Thoracic aorta (tissue), 2 donors: ENCODE measurements at regions not wholly inside any gene's neighbourhood (a gene's known extent, or its start where the extent isn't known, plus 50 kb on each side); places are given as distances from the start of the nearest gene placed in this dataset.

Source experiments
- ATAC-seq: fragments of 150-250 bp; one replicate; pipeline ENCODE4 v1.8.0; 2017; ENCODE audit warnings: low read depth; ENCODE audit not compliant: insufficient number of reproducible peaks, low FRiP score
- DNase-seq: peaks from one replicate; pipeline ENCODE4 v3.0.0-alpha.2; 2020; ENCODE audit warnings: low spot score
- H3K27ac ChIP-seq, 2 donors: fragments of 200-600 bp; sonication (generic); 1 replicate in 1 of 2; 2 replicates in 1 of 2; pipeline ENCODE4 v1.5.1; 2016; ENCODE audit warnings: mild to moderate bottlenecking in 2 of 2, moderate library complexity in 2 of 2
- H3K27me3 ChIP-seq: fragments of 200-600 bp; sonication (generic); replicated peaks from 2 replicates; pipeline ENCODE4 v1.6.0; 2016; ENCODE audit warnings: mild to moderate bottlenecking; ENCODE audit not compliant: insufficient read depth
- H3K36me3 ChIP-seq: fragments of 200-600 bp; sonication (generic); one replicate; pipeline ENCODE4 v1.5.1; 2016
- H3K4me1 ChIP-seq, 2 donors: fragments of 200-600 bp; sonication (generic); 1 replicate in 1 of 2; 2 replicates in 1 of 2; pipeline versions ENCODE4 v1.5.1 to v1.6.0; 2016; ENCODE audit warnings: low read depth in 2 of 2, mild to moderate bottlenecking in 1 of 2; ENCODE audit not compliant: control insufficient read depth in 1 of 2
- H3K4me3 ChIP-seq: fragments of 200-600 bp; sonication (generic); 2 replicates; pipeline ENCODE4 v1.5.1; 2016; ENCODE audit warnings: mild to moderate bottlenecking
- H3K9me3 ChIP-seq: fragments of 200-600 bp; sonication (generic); 2 replicates; pipeline ENCODE4 v1.5.1; 2016
- CTCF ChIP-seq: fragments of 200-600 bp; sonication (generic); IDR thresholded peaks from one replicate; pipeline ENCODE4 v1.5.1; 2019; ENCODE audit warnings: antibody characterized with exemption

- no peaks in the 10 kb centered on the region for H3K4me1 ChIP-seq
- H3K27me3 ChIP-seq = no peaks in the 10 kb centered on the region
- no peak overlapping the region for H3K27ac ChIP-seq
- H3K36me3 ChIP-seq = no peaks in the 10 kb centered on the region
- no peak for TF ChIP-seq CTCF
- no peak for DNase-seq
- no peak for ATAC-seq
- H3K9me3 ChIP-seq = no peaks in the 10 kb centered on the region
- H3K4me3 ChIP-seq = no peak overlapping the region
Measured at GRCh38 chr10:128884496-128885072, 582.5 kb upstream of the MGMT start.

GRCh38 chr10:128885573-128886555 lies 581.2 kb upstream of the MGMT start:
- H3K9me3 ChIP-seq = no peaks in the 10 kb centered on the region
- no peak overlapping the region for H3K27ac ChIP-seq
- DNase-seq (no peak), ATAC-seq (no peak)
- H3K4me1 ChIP-seq = no peaks in the 10 kb centered on the region
- no peak for TF ChIP-seq CTCF
- no peak overlapping the region for H3K4me3 ChIP-seq
- no peaks in the 10 kb centered on the region for H3K36me3 ChIP-seq
- H3K27me3 ChIP-seq = no peaks in the 10 kb centered on the region

GRCh38 chr10:128887856-128888255 lies 579.2 kb upstream of the MGMT start:
- Histone ChIP-seq H3K27ac (no peak overlapping the region), H3K36me3 (no peaks in the 10 kb centered on the region), H3K4me1 (no peaks in the 10 kb centered on the region), H3K27me3 (no peaks in the 10 kb centered on the region), H3K9me3 (no peaks in the 10 kb centered on the region), H3K4me3 (no peak overlapping the region)
- no peak for TF ChIP-seq CTCF
- DNase-seq (no peak), ATAC-seq (no peak)

GRCh38 chr10:128892005-128892404 lies 575.0 kb upstream of the MGMT start:
- ATAC-seq = no peak

More at GRCh38 chr10:128892005-128892404, 575.0 kb upstream of the MGMT start:
- no peak for TF ChIP-seq CTCF
- Histone ChIP-seq H3K36me3 (no peaks in the 10 kb centered on the region), H3K27ac (no peak overlapping the region), H3K27me3 (no peaks in the 10 kb centered on the region), H3K9me3 (no peaks in the 10 kb centered on the region), H3K4me3 (no peak overlapping the region), H3K4me1 (no peaks in the 10 kb centered on the region)
- DNase-seq = no peak
